ENCODE measurements at regions not wholly inside any gene's neighbourhood (a gene's known extent, or its start where the extent isn't known, plus 50 kb on each side); places are given as distances from the start of the nearest gene placed in this dataset.

GRCh38 chr5:155934964-155935363 is 392.0 kb upstream of the SGCD start:
- POLR2A ChIA-PET = no interaction called here
- TF ChIP-seq CTCF (IDR thresholded peaks at IDR 0.05) = no peak
- ATAC-seq (ENCODE audit: poor library complexity) (no peak), DNase-seq (no peak)
- Mint-ChIP-seq H3K27me3 (peaks cover 6% of the 10 kb centered on the region), H3K4me1 (ENCODE audit: low read depth) (no peaks in the 10 kb centered on the region), H3K27ac (no peak overlapping the region), H3K36me3 (ENCODE audit: low read depth) (no peaks in the 10 kb centered on the region), H3K9me3 (no peaks in the 10 kb centered on the region), H3K4me3 (no peak overlapping the region)
- H3K36me3 ChIP-seq (ENCODE audit: insufficient read depth, low read length) = no peaks in the 10 kb centered on the region
- no peak overlapping the region for H3K27ac ChIP-seq (ENCODE audit: low read depth in 1 of 2, low read length in 2 of 2)
- H3K4me3 ChIP-seq (ENCODE audit: low read length) = no peak overlapping the region
- intact Hi-C loops (cut with DNase I, micrococcal nuclease) = no loop called here
- H3K27me3 ChIP-seq (ENCODE audit: control insufficient read depth in 1 of 2, insufficient read depth in 2 of 2, low read length in 2 of 2) = no peaks in the 10 kb centered on the region
- peaks cover 0 to 11% of the 10 kb centered on the region in 2 experiments for H3K9me3 ChIP-seq (ENCODE audit: control insufficient read depth in 1 of 2, insufficient read depth in 1 of 2, low read length in 2 of 2)
- H3K4me1 ChIP-seq (ENCODE audit: insufficient read depth, low read length) = no peaks in the 10 kb centered on the region
- CTCF ChIA-PET = no interaction called here

GRCh38 chr5:155935723-155936122 is 391.2 kb upstream of the SGCD start:
- TF ChIP-seq CTCF (IDR thresholded peaks at IDR 0.05) = no peak
- CTCF ChIA-PET = no interaction called here
- no peak for ATAC-seq (ENCODE audit: poor library complexity)
- no peak overlapping the region for H3K27ac Mint-ChIP-seq
- POLR2A ChIA-PET = no interaction called here
- no peaks in the 10 kb centered on the region for H3K4me1 Mint-ChIP-seq (ENCODE audit: low read depth)
- H3K4me3 Mint-ChIP-seq = no peak overlapping the region
- no peak overlapping the region for H3K4me3 ChIP-seq (ENCODE audit: low read length)
- no peaks in the 10 kb centered on the region for H3K36me3 ChIP-seq (ENCODE audit: insufficient read depth, low read length)
- H3K27me3 Mint-ChIP-seq = peaks cover 7% of the 10 kb centered on the region
- no peaks in the 10 kb centered on the region for H3K36me3 Mint-ChIP-seq (ENCODE audit: low read depth)
- H3K4me1 ChIP-seq (ENCODE audit: insufficient read depth, low read length) = no peaks in the 10 kb centered on the region
- no peak overlapping the region for H3K27ac ChIP-seq (ENCODE audit: low read depth in 1 of 2, low read length in 2 of 2)
- H3K27me3 ChIP-seq (ENCODE audit: control insufficient read depth in 1 of 2, insufficient read depth in 2 of 2, low read length in 2 of 2) = no peaks in the 10 kb centered on the region
- peaks cover 0 to 11% of the 10 kb centered on the region in 2 experiments for H3K9me3 ChIP-seq (ENCODE audit: control insufficient read depth in 1 of 2, insufficient read depth in 1 of 2, low read length in 2 of 2)
- no peaks in the 10 kb centered on the region for H3K9me3 Mint-ChIP-seq
- intact Hi-C loops (cut with DNase I, micrococcal nuclease) = no loop called here
- DNase-seq = no peak

- H3K36me3 Mint-ChIP-seq (ENCODE audit: low read depth) = no peaks in the 10 kb centered on the region
- no peak for TF ChIP-seq CTCF (IDR thresholded peaks at IDR 0.05)
- peaks cover 12% of the 10 kb centered on the region for H3K27me3 Mint-ChIP-seq
- H3K27ac Mint-ChIP-seq = no peak overlapping the region
- no peak overlapping the region for H3K4me3 Mint-ChIP-seq
- Histone ChIP-seq H3K4me3 (ENCODE audit: low read length) (no peak overlapping the region), H3K27me3 (ENCODE audit: control insufficient read depth in 1 of 2, insufficient read depth in 2 of 2, low read length in 2 of 2) (no peaks in the 10 kb centered on the region), H3K27ac (ENCODE audit: low read depth in 1 of 2, low read length in 2 of 2) (no peak overlapping the region), H3K4me1 (ENCODE audit: insufficient read depth, low read length) (no peaks in the 10 kb centered on the region), H3K9me3 (ENCODE audit: control insufficient read depth in 1 of 2, insufficient read depth in 1 of 2, low read length in 2 of 2) (peaks cover 0 to 11% of the 10 kb centered on the region in 2 experiments), H3K36me3 (ENCODE audit: insufficient read depth, low read length) (no peaks in the 10 kb centered on the region)
- ATAC-seq (ENCODE audit: poor library complexity) (no peak), DNase-seq (no peak)
- no peaks in the 10 kb centered on the region for H3K9me3 Mint-ChIP-seq
- POLR2A ChIA-PET = no interaction called here
- intact Hi-C loops (cut with DNase I, micrococcal nuclease) = no loop called here
- CTCF ChIA-PET = no interaction called here
- H3K4me1 Mint-ChIP-seq (ENCODE audit: low read depth) = no peaks in the 10 kb centered on the region
These were observed 390.2 kb upstream of the SGCD start for GRCh38 chr5:155936520-155937406.
